Smooth muscle cell (in vitro differentiated cells): ENCODE measurements at regions not wholly inside any gene's neighbourhood (a gene's known extent, or its start where the extent isn't known, plus 50 kb on each side); places are given as distances from the start of the nearest gene placed in this dataset.

Source experiments
- DNase-seq: peaks from one replicate; lab custom pipeline; 2025; ENCODE audit not compliant: unreplicated experiment; lab: John Stamatoyannopoulos, UW
- H2AFZ ChIP-seq: fragments of 200-600 bp; sonication (generic); 2 replicates; pipeline ENCODE4 v1.6.0; 2016; ENCODE audit warnings: antibody characterized with exemption, low read depth, mild to moderate bottlenecking
- H3F3A ChIP-seq: fragments of 200-600 bp; sonication (generic); 2 replicates; pipeline ENCODE4 v1.6.0; 2017; ENCODE audit warnings: antibody characterized with exemption, low read depth
- H3K27ac ChIP-seq: fragments of 200-600 bp; sonication (generic); 2 replicates; pipeline ENCODE4 v1.5.1; 2016; ENCODE audit warnings: low read depth, mild to moderate bottlenecking
- H3K27me3 ChIP-seq: fragments of 200-600 bp; sonication (generic); 2 replicates; pipeline ENCODE4 v1.6.1; 2016; ENCODE audit warnings: low read depth, mild to moderate bottlenecking
- H3K36me3 ChIP-seq: fragments of 200-600 bp; sonication (generic); 2 replicates; pipeline ENCODE4 v1.5.1; 2016; ENCODE audit warnings: low read depth
- H3K4me1 ChIP-seq: fragments of 200-600 bp; sonication (generic); 2 replicates; pipeline ENCODE4 v1.5.1; 2016; ENCODE audit warnings: low read depth
- H3K4me2 ChIP-seq: fragments of 200-600 bp; sonication (generic); 2 replicates; pipeline ENCODE4 v1.6.0; 2016; ENCODE audit warnings: mild to moderate bottlenecking
- H3K4me3 ChIP-seq: fragments of 200-600 bp; sonication (generic); 2 replicates; pipeline ENCODE4 v1.5.1; 2016; ENCODE audit warnings: mild to moderate bottlenecking
- H3K79me2 ChIP-seq: fragments of 200-600 bp; sonication (generic); 2 replicates; pipeline ENCODE4 v1.6.0; 2016; ENCODE audit warnings: low read depth, mild to moderate bottlenecking
- H3K9ac ChIP-seq: fragments of 200-600 bp; sonication (generic); 2 replicates; pipeline ENCODE4 v1.6.0; 2016; ENCODE audit warnings: low read depth
- H3K9me3 ChIP-seq: fragments of 200-600 bp; sonication (generic); replicated peaks from 2 replicates; pipeline ENCODE4 v1.5.1; 2016; ENCODE audit warnings: low read depth
- H4K20me1 ChIP-seq: fragments of 200-600 bp; sonication (generic); 2 replicates; pipeline ENCODE4 v1.6.0; 2016; ENCODE audit warnings: low read depth
- WGBS: methylation state at CpG from one replicate; pipeline ENCODE4 v1.1.7; 2016; ENCODE audit warnings: low lambda C conversion rate; 5-methylcytosine and 5-hydroxymethylcytosine counted together
- TF ChIP-seq, protein P1 (sequence below): fragments of 200-600 bp; sonication (generic); IDR thresholded peaks from 2 replicates; pipeline ENCODE4 v1.5.1; 2017; ENCODE audit warnings: borderline replicate concordance, mild to moderate bottlenecking, antibody characterized with exemption; ENCODE audit not compliant: insufficient read depth, poor library complexity, severe bottlenecking

DNA sequence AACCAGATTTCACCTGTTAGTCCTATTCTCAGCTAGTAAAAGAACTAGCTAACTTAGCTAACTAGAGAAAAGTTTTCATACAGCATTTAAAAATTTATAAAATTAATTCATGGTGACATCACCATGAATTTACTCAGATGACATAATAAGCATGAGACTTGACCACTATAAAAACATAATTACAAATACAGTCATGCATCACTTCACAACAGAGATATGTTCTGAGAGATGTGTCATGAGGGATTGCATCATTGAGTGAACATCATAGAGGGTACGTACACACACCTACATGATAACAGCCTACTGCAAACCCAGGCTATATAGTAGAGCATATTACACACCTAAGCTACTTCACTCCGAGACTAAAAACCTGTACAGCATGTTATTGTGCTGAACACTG, 481.3 kb upstream of the CHAC2 start:
- H3K4me3 ChIP-seq, result no peak overlapping the region
- no peaks in the 10 kb centered on the region for H3F3A ChIP-seq
- no peak overlapping the region for H3K9ac ChIP-seq
- no peaks in the 10 kb centered on the region for H4K20me1 ChIP-seq
- 85% methylated on average over 2 of the region's 2 CpGs for WGBS
- TF ChIP-seq, protein P1, sequence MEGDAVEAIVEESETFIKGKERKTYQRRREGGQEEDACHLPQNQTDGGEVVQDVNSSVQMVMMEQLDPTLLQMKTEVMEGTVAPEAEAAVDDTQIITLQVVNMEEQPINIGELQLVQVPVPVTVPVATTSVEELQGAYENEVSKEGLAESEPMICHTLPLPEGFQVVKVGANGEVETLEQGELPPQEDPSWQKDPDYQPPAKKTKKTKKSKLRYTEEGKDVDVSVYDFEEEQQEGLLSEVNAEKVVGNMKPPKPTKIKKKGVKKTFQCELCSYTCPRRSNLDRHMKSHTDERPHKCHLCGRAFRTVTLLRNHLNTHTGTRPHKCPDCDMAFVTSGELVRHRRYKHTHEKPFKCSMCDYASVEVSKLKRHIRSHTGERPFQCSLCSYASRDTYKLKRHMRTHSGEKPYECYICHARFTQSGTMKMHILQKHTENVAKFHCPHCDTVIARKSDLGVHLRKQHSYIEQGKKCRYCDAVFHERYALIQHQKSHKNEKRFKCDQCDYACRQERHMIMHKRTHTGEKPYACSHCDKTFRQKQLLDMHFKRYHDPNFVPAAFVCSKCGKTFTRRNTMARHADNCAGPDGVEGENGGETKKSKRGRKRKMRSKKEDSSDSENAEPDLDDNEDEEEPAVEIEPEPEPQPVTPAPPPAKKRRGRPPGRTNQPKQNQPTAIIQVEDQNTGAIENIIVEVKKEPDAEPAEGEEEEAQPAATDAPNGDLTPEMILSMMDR, result no peak
- H3K36me3 ChIP-seq, result no peaks in the 10 kb centered on the region
- H3K27ac ChIP-seq, result no peak overlapping the region
- H3K4me2 ChIP-seq, result no peak overlapping the region
- DNase-seq, result no peak
- no peak overlapping the region for H2AFZ ChIP-seq
- no peaks in the 10 kb centered on the region for H3K79me2 ChIP-seq
- H3K4me1 ChIP-seq, result no peaks in the 10 kb centered on the region
- H3K27me3 ChIP-seq, result no peaks in the 10 kb centered on the region
- no peaks in the 10 kb centered on the region for H3K9me3 ChIP-seq

DNA sequence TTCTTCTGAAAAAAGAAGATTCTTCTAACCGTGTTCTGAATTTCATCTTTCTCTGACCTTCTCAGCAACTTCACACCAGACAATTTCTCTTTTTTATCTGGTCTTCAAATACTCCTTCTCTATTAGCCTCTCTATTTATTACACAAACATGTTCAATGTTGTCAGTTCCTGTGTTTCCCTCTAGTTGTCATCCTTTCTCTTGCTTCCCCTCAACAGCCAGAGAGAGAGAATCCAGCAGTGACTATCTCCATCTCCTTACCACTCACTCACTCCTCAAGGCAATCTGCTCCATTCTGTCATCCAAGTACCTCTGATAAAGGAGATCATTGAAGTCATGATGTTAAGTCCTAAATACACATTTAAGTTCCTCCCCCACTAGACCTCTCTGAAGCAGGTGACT, 491.9 kb upstream of the CHAC2 start:
- Histone ChIP-seq H3K4me2 (no peak overlapping the region), H2AFZ (no peak overlapping the region), H3K4me3 (no peak overlapping the region), H3K4me1 (no peaks in the 10 kb centered on the region), H3K27me3 (no peaks in the 10 kb centered on the region), H3K79me2 (no peaks in the 10 kb centered on the region), H3K27ac (no peak overlapping the region), H3F3A (no peaks in the 10 kb centered on the region), H3K9ac (no peak overlapping the region), H4K20me1 (no peaks in the 10 kb centered on the region), H3K36me3 (no peaks in the 10 kb centered on the region), H3K9me3 (no peaks in the 10 kb centered on the region)
- WGBS, result 93% methylated on average over 1 of the region's 1 CpG
- no peak for DNase-seq
- TF ChIP-seq, protein P1, result no peak

DNA sequence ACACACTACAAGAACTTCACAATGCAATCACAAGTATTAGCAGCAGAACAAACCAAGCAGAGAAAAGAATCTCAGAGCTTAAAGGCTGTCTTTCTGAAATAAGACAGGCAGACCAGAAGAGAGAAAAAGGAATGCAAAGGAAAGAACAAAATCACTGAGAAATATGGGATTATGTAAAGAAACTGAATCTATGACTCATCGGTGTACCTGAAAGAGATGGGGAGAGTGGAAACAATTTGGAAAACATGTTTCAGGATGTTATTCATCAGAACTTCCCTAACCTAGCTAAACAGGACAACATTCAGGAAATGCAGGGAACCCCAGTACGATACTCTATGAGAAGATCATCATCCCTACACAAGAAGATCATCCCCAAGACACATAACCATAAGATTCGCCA, 499.0 kb upstream of the CHAC2 start:
- peaks cover 3% of the 10 kb centered on the region for H3K4me1 ChIP-seq
- H3K4me2 ChIP-seq, result no peak overlapping the region
- H3K4me3 ChIP-seq, result no peak overlapping the region
- H3F3A ChIP-seq, result no peaks in the 10 kb centered on the region
- H3K27ac ChIP-seq, result no peak overlapping the region
- H3K9me3 ChIP-seq, result no peaks in the 10 kb centered on the region
- H3K79me2 ChIP-seq, result no peaks in the 10 kb centered on the region
- H3K9ac ChIP-seq, result no peak overlapping the region
- no peak overlapping the region for H2AFZ ChIP-seq
- no peaks in the 10 kb centered on the region for H4K20me1 ChIP-seq
- TF ChIP-seq, protein P1, result no peak
- WGBS, result 64% methylated on average over 3 of the region's 3 CpGs
- H3K36me3 ChIP-seq, result no peaks in the 10 kb centered on the region
- no peak for DNase-seq
- H3K27me3 ChIP-seq, result no peaks in the 10 kb centered on the region

DNA sequence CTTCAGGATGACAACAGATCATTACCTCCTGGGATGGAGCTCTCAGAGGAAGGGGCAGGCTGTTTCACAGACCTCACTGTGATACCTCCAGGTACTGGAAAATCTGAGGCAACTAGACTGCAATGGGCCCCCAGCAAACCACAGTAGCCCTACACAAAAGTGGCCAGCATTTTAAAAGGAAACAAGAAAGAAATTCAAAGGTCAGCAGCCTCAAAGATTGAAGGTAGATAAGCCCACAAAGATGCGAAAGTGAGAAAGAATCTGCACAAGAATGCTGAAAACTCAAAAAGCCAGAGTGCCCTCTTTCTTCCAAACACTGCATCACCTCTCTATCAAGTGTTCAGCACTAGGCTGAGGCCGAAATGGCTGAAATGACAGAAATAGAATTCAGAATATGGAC, 499.5 kb upstream of the CHAC2 start:
- Histone ChIP-seq H3K9ac (no peak overlapping the region), H4K20me1 (no peaks in the 10 kb centered on the region), H3K27me3 (no peaks in the 10 kb centered on the region), H3K27ac (no peak overlapping the region), H3K36me3 (no peaks in the 10 kb centered on the region), H3F3A (no peaks in the 10 kb centered on the region), H3K4me3 (no peak overlapping the region), H3K9me3 (no peaks in the 10 kb centered on the region), H3K4me1 (peaks cover 3% of the 10 kb centered on the region), H2AFZ (no peak overlapping the region), H3K79me2 (no peaks in the 10 kb centered on the region), H3K4me2 (no peak overlapping the region)
- DNase-seq, result no peak
- 70% methylated on average over 2 of the region's 2 CpGs for WGBS
- TF ChIP-seq, protein P1, result no peak
